ENCODE measurements at regions not wholly inside any gene's neighbourhood (a gene's known extent, or its start where the extent isn't known, plus 50 kb on each side); places are given as distances from the start of the nearest gene placed in this dataset.
"Not testable (repeated sequence)": the region's sequence is repeated elsewhere in the genome, so short reads cannot be mapped to it uniquely, and the experiment has no call there.

DNA sequence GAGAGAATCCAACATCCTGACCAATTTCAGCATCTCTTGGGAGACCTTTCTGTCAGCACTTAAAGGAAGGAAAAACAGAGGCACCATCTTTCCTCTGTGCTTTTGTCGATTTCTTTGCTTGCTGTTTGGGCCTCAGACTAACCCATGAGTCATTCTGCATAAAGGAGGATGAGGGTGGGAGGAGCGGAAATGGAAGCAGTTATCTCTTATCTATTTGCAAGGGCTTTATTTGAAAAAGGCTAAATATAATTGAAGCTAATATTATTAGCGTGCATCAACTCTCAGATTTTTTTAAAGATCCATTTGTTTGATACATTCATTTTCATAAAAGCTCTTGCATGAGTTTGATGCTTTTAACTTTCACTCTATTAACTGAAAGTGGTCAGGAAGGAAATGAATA, 72.9 kb downstream of the ZNF622 start:
- H3K27ac Mint-ChIP-seq = no peak overlapping the region
- CTCF ChIA-PET = no interaction called here
- intact Hi-C loops (cut with micrococcal nuclease) = no loop called here
- H3K9me3 Mint-ChIP-seq = peaks cover 2% of the 10 kb centered on the region
- H3K4me1 Mint-ChIP-seq (ENCODE audit: low read depth) = no peaks in the 10 kb centered on the region
- POLR2A ChIA-PET = no interaction called here
- H3K4me3 Mint-ChIP-seq = no peak overlapping the region
- H3K36me3 Mint-ChIP-seq = no peaks in the 10 kb centered on the region
- peaks cover 2% of the 10 kb centered on the region for H3K27me3 Mint-ChIP-seq
- no peak for DNase-seq

GRCh38 chr5:16391858-16392649, 73.5 kb downstream of the ZNF622 start:
- intact Hi-C loops (cut with micrococcal nuclease) = no loop called here
- DNase-seq = no peak
- ChIA-PET POLR2A (no interaction called here), CTCF (no interaction called here)
- Mint-ChIP-seq H3K4me3 (no peak overlapping the region), H3K27ac (no peak overlapping the region), H3K9me3 (no peaks in the 10 kb centered on the region), H3K4me1 (ENCODE audit: low read depth) (no peaks in the 10 kb centered on the region), H3K36me3 (no peaks in the 10 kb centered on the region), H3K27me3 (peaks cover 2% of the 10 kb centered on the region)

DNA sequence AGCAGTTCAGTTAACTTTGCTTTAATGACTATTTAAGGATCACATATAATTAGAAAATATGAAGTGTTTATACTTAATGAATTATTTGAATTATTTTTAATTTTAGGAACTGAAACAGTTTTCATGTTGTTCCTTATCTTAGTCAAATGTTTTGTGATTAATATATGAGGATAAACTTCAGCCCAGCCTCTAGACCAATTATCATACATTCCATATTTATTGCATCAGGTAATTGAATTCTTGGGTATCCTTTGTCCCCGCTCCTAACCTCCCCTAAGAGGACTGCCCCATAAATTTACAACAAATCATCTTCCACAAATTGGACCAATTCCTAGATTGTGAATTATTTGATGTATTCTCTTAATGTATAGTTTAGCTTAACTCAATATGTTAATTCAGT, 74.8 kb downstream of the ZNF622 start:
- intact Hi-C loops (cut with micrococcal nuclease) = no loop called here
- Mint-ChIP-seq H3K36me3 (no peaks in the 10 kb centered on the region), H3K27me3 (peaks cover 2% of the 10 kb centered on the region), H3K27ac (no peak overlapping the region), H3K9me3 (no peaks in the 10 kb centered on the region), H3K4me1 (ENCODE audit: low read depth) (no peaks in the 10 kb centered on the region), H3K4me3 (no peak overlapping the region)
- no peak for DNase-seq
- ChIA-PET CTCF (no interaction called here), POLR2A (no interaction called here)

DNA sequence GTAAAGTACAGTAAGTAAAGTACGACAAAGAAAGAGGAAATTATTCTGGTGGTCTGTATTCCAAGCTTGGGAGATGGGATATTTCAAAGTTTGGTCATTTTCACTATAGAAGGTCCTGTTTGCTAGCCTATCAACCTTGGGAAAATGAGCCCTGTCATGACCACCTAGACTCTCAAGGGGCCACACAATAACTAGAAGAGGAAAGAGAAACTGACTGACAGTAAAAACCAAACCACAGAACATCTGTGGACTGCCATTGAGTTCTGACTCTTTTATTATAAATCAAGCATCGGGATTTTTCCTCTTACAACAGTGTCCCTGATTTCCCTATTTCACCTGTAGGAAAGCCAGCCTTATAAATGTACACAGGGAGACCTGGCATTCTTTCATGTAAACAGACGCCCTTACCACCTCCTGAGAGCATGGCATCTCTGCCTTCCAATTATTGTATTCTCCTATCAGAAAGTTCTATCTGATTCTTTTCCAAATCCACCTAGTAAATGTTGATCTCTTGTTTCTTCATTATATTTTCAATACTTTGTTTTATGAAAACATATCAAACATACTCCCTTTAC, 80.0 kb downstream of the ZNF622 start:
- no peak overlapping the region for H3K27ac Mint-ChIP-seq
- intact Hi-C loops (cut with micrococcal nuclease) = no loop called here
- H3K4me3 Mint-ChIP-seq = no peak overlapping the region
- H3K4me1 Mint-ChIP-seq (ENCODE audit: low read depth) = no peaks in the 10 kb centered on the region
- peaks cover 2% of the 10 kb centered on the region for H3K27me3 Mint-ChIP-seq
- ChIA-PET CTCF (no interaction called here), POLR2A (no interaction called here)
- H3K36me3 Mint-ChIP-seq = no peaks in the 10 kb centered on the region
- DNase-seq = no peak
- H3K9me3 Mint-ChIP-seq = no peaks in the 10 kb centered on the region

GRCh38 chr5:16384804-16385203, 80.8 kb downstream of the ZNF622 start:
- Mint-ChIP-seq H3K9me3 (no peaks in the 10 kb centered on the region), H3K27ac (no peak overlapping the region), H3K4me1 (ENCODE audit: low read depth) (no peaks in the 10 kb centered on the region), H3K27me3 (peaks cover 2% of the 10 kb centered on the region), H3K36me3 (no peaks in the 10 kb centered on the region), H3K4me3 (no peak overlapping the region)
- DNase-seq = no peak
- ChIA-PET CTCF (no interaction called here), POLR2A (no interaction called here)
- intact Hi-C loops (cut with micrococcal nuclease) = no loop called here

- ChIA-PET CTCF (no interaction called here), POLR2A (no interaction called here)
- Mint-ChIP-seq H3K27me3 (peaks cover 2% of the 10 kb centered on the region), H3K27ac (no peak overlapping the region), H3K4me3 (no peak overlapping the region), H3K4me1 (ENCODE audit: low read depth) (no peaks in the 10 kb centered on the region), H3K9me3 (no peaks in the 10 kb centered on the region), H3K36me3 (no peaks in the 10 kb centered on the region)
- DNase-seq = no peak
- intact Hi-C loops (cut with micrococcal nuclease) = no loop called here
These were observed 81.4 kb downstream of the ZNF622 start for GRCh38 chr5:16384222-16384621.

- no peak for DNase-seq
- Mint-ChIP-seq H3K4me3 (no peak overlapping the region), H3K36me3 (no peaks in the 10 kb centered on the region), H3K4me1 (ENCODE audit: low read depth) (no peaks in the 10 kb centered on the region), H3K27ac (no peak overlapping the region), H3K27me3 (peaks cover 2% of the 10 kb centered on the region), H3K9me3 (no peaks in the 10 kb centered on the region)
- intact Hi-C loops (cut with micrococcal nuclease) = no loop called here
- POLR2A ChIA-PET = no interaction called here
- CTCF ChIA-PET = no interaction called here
These were observed 82.0 kb downstream of the ZNF622 start for GRCh38 chr5:16383544-16384052.

GRCh38 chr5:16382047-16382446, 83.6 kb downstream of the ZNF622 start:
- ChIA-PET CTCF (no interaction called here), POLR2A (no interaction called here)
- no peak overlapping the region for H3K4me3 Mint-ChIP-seq
- intact Hi-C loops (cut with micrococcal nuclease) = no loop called here
- no peaks in the 10 kb centered on the region for H3K9me3 Mint-ChIP-seq
- no peaks in the 10 kb centered on the region for H3K4me1 Mint-ChIP-seq (ENCODE audit: low read depth)
- H3K27ac Mint-ChIP-seq = no peak overlapping the region
- H3K36me3 Mint-ChIP-seq = no peaks in the 10 kb centered on the region
- no peak for DNase-seq
- peaks cover under 1% of the 10 kb centered on the region for H3K27me3 Mint-ChIP-seq

GRCh38 chr5:16378762-16379161, 86.8 kb downstream of the ZNF622 start:
- DNase-seq = no peak
- Mint-ChIP-seq H3K36me3 (no peaks in the 10 kb centered on the region), H3K27me3 (peaks cover 6% of the 10 kb centered on the region), H3K27ac (no peak overlapping the region), H3K9me3 (no peaks in the 10 kb centered on the region), H3K4me1 (ENCODE audit: low read depth) (no peaks in the 10 kb centered on the region), H3K4me3 (no peak overlapping the region)
- CTCF ChIA-PET = no interaction called here
- POLR2A ChIA-PET = no interaction called here
- intact Hi-C loops (cut with micrococcal nuclease) = no loop called here

- CTCF ChIA-PET = no interaction called here
These were observed 93.1 kb downstream of the ZNF622 start for GRCh38 chr5:16372493-16372892.

DNA sequence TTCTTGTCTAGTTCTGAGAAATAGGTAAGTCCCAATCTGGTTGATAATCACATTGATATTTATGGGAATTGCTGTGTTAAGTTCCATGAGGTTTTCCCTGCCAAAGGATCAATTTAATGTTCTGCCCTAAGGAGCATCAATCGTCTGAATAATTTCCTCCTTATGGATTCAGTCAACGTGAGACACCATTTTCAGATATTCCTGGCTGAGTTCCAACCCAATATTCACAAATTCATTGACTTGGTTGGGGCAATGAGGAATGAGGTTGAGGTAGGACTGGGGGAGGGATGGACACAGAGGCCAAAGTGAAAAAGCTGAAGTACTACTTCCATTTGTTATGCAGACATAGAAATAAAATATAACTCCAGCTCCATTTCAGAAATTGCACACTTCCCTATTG, 99.1 kb downstream of the ZNF622 start:
- Mint-ChIP-seq H3K4me1 (ENCODE audit: low read depth) (no peaks in the 10 kb centered on the region), H3K27ac (no peak overlapping the region), H3K36me3 (no peaks in the 10 kb centered on the region), H3K4me3 (no peak overlapping the region), H3K9me3 (peaks cover 3% of the 10 kb centered on the region), H3K27me3 (peaks cover 3% of the 10 kb centered on the region)
- intact Hi-C loops (cut with micrococcal nuclease) = no loop called here
- ChIA-PET POLR2A (no interaction called here), CTCF (no interaction called here)
- DNase-seq = no peak

More at GRCh38 chr5:16372493-16372892, 93.1 kb downstream of the ZNF622 start:
- Mint-ChIP-seq H3K27ac (no peak overlapping the region), H3K4me1 (ENCODE audit: low read depth) (no peaks in the 10 kb centered on the region), H3K4me3 (no peak overlapping the region), H3K27me3 (peaks cover 6% of the 10 kb centered on the region), H3K9me3 (no peaks in the 10 kb centered on the region), H3K36me3 (no peaks in the 10 kb centered on the region)
- DNase-seq = no peak
- POLR2A ChIA-PET = no interaction called here
- intact Hi-C loops (cut with micrococcal nuclease) = no loop called here

GRCh38 chr5:16364910-16365309, 100.7 kb downstream of the ZNF622 start:
- CTCF ChIA-PET = no interaction called here
- POLR2A ChIA-PET = no interaction called here
- Mint-ChIP-seq H3K9me3 (peaks cover 3% of the 10 kb centered on the region), H3K4me1 (ENCODE audit: low read depth) (no peaks in the 10 kb centered on the region), H3K4me3 (no peak overlapping the region), H3K36me3 (no peaks in the 10 kb centered on the region), H3K27me3 (peaks cover 3% of the 10 kb centered on the region), H3K27ac (no peak overlapping the region)
- intact Hi-C loops (cut with micrococcal nuclease) = no loop called here
- DNase-seq = no peak

GRCh38 chr5:16353439-16353838, 112.2 kb downstream of the ZNF622 start:
- CTCF ChIA-PET; H3K27ac Mint-ChIP-seq; H3K4me3 Mint-ChIP-seq; H3K9me3 Mint-ChIP-seq; H3K36me3 Mint-ChIP-seq; DNase-seq; H3K4me1 Mint-ChIP-seq (ENCODE audit: low read depth); H3K27me3 Mint-ChIP-seq; intact Hi-C loops (cut with micrococcal nuclease); POLR2A ChIA-PET: not testable (repeated sequence)
